Adrenal gland (tissue), 9 donors: ENCODE measurements at regions not wholly inside any gene's neighbourhood (a gene's known extent, or its start where the extent isn't known, plus 50 kb on each side); places are given as distances from the start of the nearest gene placed in this dataset.

ENCODE experiments used
- DNase-seq, 7 donors: peaks; one replicate each; pipeline ENCODE4 v3.0.0-alpha.2; 2019 to 2020
- H3K27ac ChIP-seq, 5 donors: fragments of 200-600 bp; sonication (generic) in 4 of 5; 1 replicate in 3 of 5; 2 replicates in 2 of 5; pipeline versions ENCODE4 v1.5.1 to v1.8.0; 2016 to 2020; ENCODE audit warnings: mild to moderate bottlenecking in 1 of 5
- H3K27me3 ChIP-seq: fragments of 200-600 bp; 2 replicates; pipeline ENCODE4 v1.8.0; 2021
- H3K36me3 ChIP-seq, 2 donors: fragments of 200-600 bp; replicated peaks in 1 of 2; 1 replicate in 1 of 2; 2 replicates in 1 of 2; pipeline versions ENCODE4 v1.5.1 to v1.8.0; 2018 to 2022
- H3K4me1 ChIP-seq, 2 donors: fragments of 200-600 bp; replicated peaks in 1 of 2; 1 replicate in 1 of 2; 2 replicates in 1 of 2; pipeline versions ENCODE4 v1.5.1 to v1.8.0; 2018 to 2021
- H3K4me3 ChIP-seq, 4 donors: fragments of 200-600 bp; sonication (generic) in 3 of 4; one replicate each; pipeline ENCODE4 v1.5.1; 2016 to 2018
- H3K9me3 ChIP-seq, 3 donors: fragments of 200-600 bp; sonication (generic) in 1 of 3; replicated peaks in 1 of 3; 1 replicate in 2 of 3; 2 replicates in 1 of 3; pipeline versions ENCODE4 v1.5.1 to v1.8.0; 2016 to 2021
- CTCF ChIP-seq, 6 experiments: fragments of 450-650 bp in 4 of 6; fragments of 200-600 bp in 2 of 6; sonication (generic) in 1 of 6; IDR thresholded peaks; 1 replicate in 5 of 6; 2 replicates in 1 of 6; pipeline versions ENCODE4 v1.5.1 to v1.8.0; 2016 to 2021; ENCODE audit warnings: antibody characterized with exemption in 6 of 6, mild to moderate bottlenecking in 2 of 6, moderate library complexity in 1 of 6
- POLR2A ChIP-seq, 2 donors: fragments of 450-650 bp; IDR thresholded peaks; one replicate each; pipeline ENCODE4 v1.6.1; 2017; ENCODE audit warnings: antibody characterized with exemption in 2 of 2, mild to moderate bottlenecking in 2 of 2, moderate library complexity in 1 of 2
- WGBS, 4 donors: extraction: QIAGEN DNeasy Blood & Tissue Kit in 2 of 4; methylation state at CpG; one replicate each; pipeline versions ENCODE4 v1.1.5 to v1.1.7; 2013 to 2017; 5-methylcytosine and 5-hydroxymethylcytosine counted together
- intact Hi-C, 2 donors: fragments of 100-400 bp; cut with DNase I; formaldehyde crosslinking; loops; one replicate each; pipeline versions ENCODE4 v1.14.1 to v1.15.0; 2022 to 2023
- donor health status: healthy with polysubstance abuse.
- donor health status: Bipolar disorder and iron deficiency.
- donor health status: DM: yes; HTN: yes; CAD: no.
- donor health status: DM: no; HTN: no; CAD: no.
- donor health status: DM: no; HTN: no; CAD: no.

- H3K4me1 ChIP-seq: no peaks in the 10 kb centered on the region
- no peaks in the 10 kb centered on the region for H3K36me3 ChIP-seq
- 63 to 78% (median 71%) methylated on average over 3 of the region's 3 CpGs for WGBS, 4 donors
- no peak for TF ChIP-seq POLR2A (IDR thresholded peaks at IDR 0.05)
- no peak for TF ChIP-seq CTCF (IDR thresholded peaks at IDR 0.05)
- intact Hi-C loops: no loop called here
- H3K27ac ChIP-seq: no peak overlapping the region
- H3K27me3 ChIP-seq: no peaks in the 10 kb centered on the region
- no peaks in the 10 kb centered on the region for H3K9me3 ChIP-seq
- H3K4me3 ChIP-seq: no peak overlapping the region
- DNase-seq: no peak
These were observed 409.8 kb downstream of the CDH11 start for GRCh38 chr16:64712026-64712425.

- H3K4me1 ChIP-seq: no peaks in the 10 kb centered on the region
- H3K9me3 ChIP-seq: no peaks in the 10 kb centered on the region
- no peak for DNase-seq
- no peaks in the 10 kb centered on the region for H3K27me3 ChIP-seq
- H3K4me3 ChIP-seq: no peak overlapping the region
- no peaks in the 10 kb centered on the region for H3K36me3 ChIP-seq
- intact Hi-C loops: no loop called here
- 84 to 93% (median 87%) methylated on average over 2 of the region's 2 CpGs for WGBS, 4 donors
- H3K27ac ChIP-seq: no peak overlapping the region
- TF ChIP-seq POLR2A (IDR thresholded peaks at IDR 0.05) (no peak), CTCF (IDR thresholded peaks at IDR 0.05) (no peak)
These were observed 410.3 kb downstream of the CDH11 start for GRCh38 chr16:64711596-64711995.

- Histone ChIP-seq H3K4me1 (no peaks in the 10 kb centered on the region), H3K27me3 (no peaks in the 10 kb centered on the region), H3K9me3 (no peaks in the 10 kb centered on the region), H3K36me3 (no peaks in the 10 kb centered on the region), H3K27ac (no peak overlapping the region), H3K4me3 (no peak overlapping the region)
- WGBS, 4 donors: 80 to 84% (median 82%) methylated on average over 4 of the region's 4 CpGs
- TF ChIP-seq CTCF (IDR thresholded peaks at IDR 0.05): no peak
- TF ChIP-seq POLR2A (IDR thresholded peaks at IDR 0.05): no peak
- intact Hi-C loops: no loop called here
- no peak for DNase-seq
These were observed 410.8 kb downstream of the CDH11 start for GRCh38 chr16:64711026-64711425.

GRCh38 chr16:64705443-64705842 lies 416.4 kb downstream of the CDH11 start:
- Histone ChIP-seq H3K27ac (no peak overlapping the region), H3K4me1 (no peaks in the 10 kb centered on the region), H3K4me3 (no peak overlapping the region), H3K9me3 (peaks cover 0 to 3% (median 0%) of the 10 kb centered on the region in 3 donors), H3K36me3 (no peaks in the 10 kb centered on the region), H3K27me3 (no peaks in the 10 kb centered on the region)
- TF ChIP-seq POLR2A (IDR thresholded peaks at IDR 0.05) (no peak), CTCF (IDR thresholded peaks at IDR 0.05) (no peak)
- DNase-seq: no peak
- intact Hi-C loops: no loop called here
- 53 to 57% (median 55%) methylated on average over 2 of the region's 2 CpGs for WGBS, 4 donors
